ENCODE measurements at regions not wholly inside any gene's neighbourhood (a gene's known extent, or its start where the extent isn't known, plus 50 kb on each side); places are given as distances from the start of the nearest gene placed in this dataset.

GRCh38 chr10:131571865-131572264 lies 260.3 kb upstream of the TCERG1L start:
- no peak for TF ChIP-seq POLR2A (IDR thresholded peaks at IDR 0.05; ENCODE audit: low read depth)
- TF ChIP-seq CTCF (IDR thresholded peaks at IDR 0.05), result no peak
- no peak for TF ChIP-seq EP300 (IDR thresholded peaks at IDR 0.05)
